Ovary (tissue), 3 donors: ENCODE measurements at regions not wholly inside any gene's neighbourhood (a gene's known extent, or its start where the extent isn't known, plus 50 kb on each side); places are given as distances from the start of the nearest gene placed in this dataset.

ENCODE experiments used
- CTCF ChIP-seq, 3 donors: fragments of 450-650 bp in 2 of 3; fragments of 200-600 bp in 1 of 3; IDR thresholded peaks; one replicate each; pipeline versions ENCODE4 v1.5.1 to v1.8.0; 2016 to 2022; ENCODE audit warnings: antibody characterized with exemption in 3 of 3, mild to moderate bottlenecking in 1 of 3
- EP300 ChIP-seq: sonication (generic); formaldehyde crosslinking; IDR thresholded peaks from one replicate; pipeline ENCODE4 v1.6.1; 2017; ENCODE audit warnings: antibody characterized with exemption
- POLR2A ChIP-seq: fragments of 450-650 bp; IDR thresholded peaks from one replicate; pipeline ENCODE4 v1.6.1; 2017; ENCODE audit warnings: antibody characterized with exemption, mild to moderate bottlenecking, moderate library complexity
- donor health status: DM: no; HTN: no; CAD: no.

DNA sequence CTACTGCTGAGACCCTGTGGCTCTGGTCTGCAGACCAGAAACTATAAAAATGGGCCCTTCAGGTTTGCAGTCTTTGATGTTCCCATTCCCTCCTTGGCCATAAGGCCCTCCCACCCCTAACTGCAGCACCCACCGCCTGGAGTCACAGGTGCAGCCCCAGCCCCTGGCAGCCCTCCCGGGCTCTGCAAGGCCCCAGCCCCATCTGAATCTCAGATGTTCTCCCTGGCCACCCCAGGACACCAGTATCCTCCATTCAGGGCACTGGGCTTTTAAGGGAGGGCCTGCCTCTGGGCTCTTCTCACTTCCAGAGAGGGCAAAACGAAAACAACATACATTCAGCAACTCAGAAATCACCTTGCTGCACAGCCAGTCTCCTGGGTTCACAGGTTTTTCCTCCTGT, 107.7 kb upstream of the RET start:
- TF ChIP-seq CTCF (IDR thresholded peaks at IDR 0.05): no peak
- TF ChIP-seq POLR2A: no peak
- no peak for TF ChIP-seq EP300
